OCI-LY7 (cell line): ENCODE measurements at regions not wholly inside any gene's neighbourhood (a gene's known extent, or its start where the extent isn't known, plus 50 kb on each side); places are given as distances from the start of the nearest gene placed in this dataset.

Experiments
- BruUV-seq: library from RNA; stranded (reverse); fragments of 400-500 nt; replicated peaks from 2 replicates; lab custom pipeline; 2021; lab: Mats Ljungman, UMichigan
- CTCF ChIA-PET: fragments of 300-600 bp; sonication (Branson Sonifier 250); formaldehyde crosslinking; loops from one replicate; lab custom pipeline; 2022; ENCODE audit warnings: antibody characterized with exemption; ENCODE audit not compliant: unreplicated experiment; lab: Charles Lee
- POLR2A ChIA-PET: fragments of 300-600 bp; sonication (Branson Sonifier 250); formaldehyde crosslinking; loops from one replicate; lab custom pipeline; 2022; ENCODE audit warnings: antibody characterized with exemption; lab: Charles Lee
- DNase-seq: peaks from one replicate; pipeline ENCODE4 v3.0.0-alpha.2; 2015; ENCODE audit warnings: low spot score
- H2AFZ ChIP-seq: fragments of 200-600 bp; sonication (generic), shearing (Covaris generic); 2 replicates; pipeline ENCODE4 v1.6.1; 2014; ENCODE audit warnings: mild to moderate bottlenecking, antibody characterized with exemption, low read length, moderate library complexity
- H3K27ac ChIP-seq: fragments of 200-600 bp; sonication (generic); 2 replicates; pipeline ENCODE4 v1.5.1; 2014; ENCODE audit warnings: mixed run types, low read depth, mild to moderate bottlenecking, moderate library complexity, low read length, inconsistent platforms; ENCODE audit not compliant: poor library complexity, severe bottlenecking
- H3K36me3 ChIP-seq: fragments of 200-600 bp; sonication (generic); 2 replicates; pipeline ENCODE4 v1.6.1; 2014; ENCODE audit warnings: mild to moderate bottlenecking, antibody characterized with exemption, low read length, moderate library complexity, mixed read lengths; ENCODE audit not compliant: insufficient read depth
- H3K4me1 ChIP-seq: fragments of 200-600 bp; sonication (generic); 2 replicates; pipeline ENCODE4 v1.5.1; 2014; ENCODE audit warnings: mild to moderate bottlenecking, low read length; ENCODE audit not compliant: insufficient read depth, poor library complexity, severe bottlenecking
- H3K4me2 ChIP-seq: fragments of 200-600 bp; sonication (generic); 2 replicates; pipeline ENCODE4 v1.6.1; 2014; ENCODE audit warnings: mild to moderate bottlenecking, low read length
- H3K4me3 ChIP-seq: fragments of 200-600 bp; sonication (generic); 2 replicates; pipeline ENCODE4 v1.5.1; 2014; ENCODE audit warnings: mild to moderate bottlenecking, low read depth, low read length; ENCODE audit not compliant: poor library complexity, severe bottlenecking
- H3K79me2 ChIP-seq: fragments of 200-600 bp; sonication (generic); 2 replicates; pipeline ENCODE4 v1.6.1; 2016; ENCODE audit warnings: low read depth, mild to moderate bottlenecking, low read length, moderate library complexity, mixed read lengths; ENCODE audit not compliant: insufficient read depth
- H3K9me2 ChIP-seq: fragments of 200-600 bp; sonication (generic); 2 replicates; pipeline ENCODE4 v1.6.1; 2016; ENCODE audit warnings: mild to moderate bottlenecking, low read length, mixed read lengths; ENCODE audit not compliant: insufficient read depth
- H3K9me3 ChIP-seq: fragments of 200-600 bp; sonication (generic); 2 replicates; pipeline ENCODE4 v1.6.1; 2014; ENCODE audit warnings: mild to moderate bottlenecking, mixed run types, low read length, mixed read lengths
- H4K20me1 ChIP-seq: fragments of 200-600 bp; sonication (generic); 2 replicates; pipeline ENCODE4 v1.6.1; 2014; ENCODE audit warnings: mild to moderate bottlenecking, antibody characterized with exemption, low read length, moderate library complexity, mixed read lengths; ENCODE audit not compliant: insufficient read depth
- EZH2phosphoT487 ChIP-seq: fragments of 200-600 bp; sonication (generic); IDR thresholded peaks from 2 replicates; pipeline ENCODE4 v1.6.1; 2018; ENCODE audit warnings: low read depth, borderline replicate concordance, mild to moderate bottlenecking, mixed run types, antibody characterized with exemption, low read length, moderate library complexity, mixed read lengths
- intact Hi-C: fragments of 100-400 bp; cut with micrococcal nuclease; formaldehyde crosslinking; loops from one replicate; pipeline ENCODE4 v1.10.0; 2022; ENCODE audit not compliant: unreplicated experiment
- TF ChIP-seq, protein P1 (sequence below): fragments of 200-600 bp; sonication (generic); conservative IDR thresholded peaks from 2 replicates; pipeline ENCODE4 v1.5.1; 2014; ENCODE audit warnings: mild to moderate bottlenecking, antibody characterized with exemption, low read length, moderate library complexity, mixed read lengths

DNA sequence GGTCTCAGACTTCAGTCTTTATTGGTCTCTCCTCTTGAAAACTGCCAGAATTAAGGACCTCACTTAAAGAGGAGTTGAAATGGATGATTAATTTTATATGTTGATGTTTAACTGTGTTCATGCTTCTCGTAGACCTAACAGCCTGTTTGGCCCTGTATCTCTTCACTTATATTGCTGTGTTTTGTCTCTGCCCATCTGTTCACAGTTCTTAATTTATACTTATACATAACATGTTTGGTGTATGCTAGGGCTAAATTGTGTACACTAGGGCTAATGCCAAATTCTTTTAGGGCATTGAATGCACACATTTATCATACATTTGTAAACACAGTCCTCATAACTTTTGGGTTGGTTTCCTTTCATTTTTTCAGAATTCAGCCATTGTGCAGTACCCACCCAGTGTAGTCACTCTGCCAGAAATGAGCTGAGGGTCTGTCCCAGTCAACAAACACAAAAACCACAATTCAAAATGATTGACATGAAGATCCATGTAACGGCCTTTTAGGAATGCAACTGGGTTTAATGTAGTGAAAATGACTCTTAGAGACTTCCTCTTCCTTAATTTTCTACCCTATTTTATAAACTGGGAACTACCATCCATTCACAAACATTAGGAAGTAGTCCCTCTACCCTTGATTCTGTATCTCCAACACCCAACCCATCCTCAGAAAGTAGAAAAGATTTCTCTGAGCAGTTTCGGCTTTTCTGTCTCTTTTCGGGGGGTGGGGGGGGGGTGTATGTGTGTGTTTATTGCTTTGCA is 668.8 kb upstream of the KLF4 start:
- no peak for DNase-seq
- ChIA-PET POLR2A (no interaction called here), CTCF (no interaction called here)
- Histone ChIP-seq H3K27ac (no peak overlapping the region), H3K36me3 (no peaks in the 10 kb centered on the region), H4K20me1 (no peaks in the 10 kb centered on the region), H3K4me3 (no peak overlapping the region), H3K4me1 (no peaks in the 10 kb centered on the region), H2AFZ (no peak overlapping the region), H3K79me2 (no peaks in the 10 kb centered on the region), H3K9me3 (no peaks in the 10 kb centered on the region), H3K4me2 (no peak overlapping the region), H3K9me2 (no peaks in the 10 kb centered on the region)
- TF ChIP-seq EZH2phosphoT487 = no peak
- TF ChIP-seq, protein P1, sequence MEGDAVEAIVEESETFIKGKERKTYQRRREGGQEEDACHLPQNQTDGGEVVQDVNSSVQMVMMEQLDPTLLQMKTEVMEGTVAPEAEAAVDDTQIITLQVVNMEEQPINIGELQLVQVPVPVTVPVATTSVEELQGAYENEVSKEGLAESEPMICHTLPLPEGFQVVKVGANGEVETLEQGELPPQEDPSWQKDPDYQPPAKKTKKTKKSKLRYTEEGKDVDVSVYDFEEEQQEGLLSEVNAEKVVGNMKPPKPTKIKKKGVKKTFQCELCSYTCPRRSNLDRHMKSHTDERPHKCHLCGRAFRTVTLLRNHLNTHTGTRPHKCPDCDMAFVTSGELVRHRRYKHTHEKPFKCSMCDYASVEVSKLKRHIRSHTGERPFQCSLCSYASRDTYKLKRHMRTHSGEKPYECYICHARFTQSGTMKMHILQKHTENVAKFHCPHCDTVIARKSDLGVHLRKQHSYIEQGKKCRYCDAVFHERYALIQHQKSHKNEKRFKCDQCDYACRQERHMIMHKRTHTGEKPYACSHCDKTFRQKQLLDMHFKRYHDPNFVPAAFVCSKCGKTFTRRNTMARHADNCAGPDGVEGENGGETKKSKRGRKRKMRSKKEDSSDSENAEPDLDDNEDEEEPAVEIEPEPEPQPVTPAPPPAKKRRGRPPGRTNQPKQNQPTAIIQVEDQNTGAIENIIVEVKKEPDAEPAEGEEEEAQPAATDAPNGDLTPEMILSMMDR = no peak
- BruUV-seq = no TSS peak
- intact Hi-C loops = no loop called here

- CTCF ChIA-PET = no interaction called here
- POLR2A ChIA-PET = no interaction called here
- H3K79me2 ChIP-seq = no peaks in the 10 kb centered on the region
- no peak overlapping the region for H3K4me2 ChIP-seq
- TF ChIP-seq EZH2phosphoT487 = no peak
- TF ChIP-seq, protein P1 = no peak
- intact Hi-C loops = no loop called here
- no peak for DNase-seq
- no peaks in the 10 kb centered on the region for H3K9me2 ChIP-seq
- no peaks in the 10 kb centered on the region for H3K9me3 ChIP-seq
- H3K4me1 ChIP-seq = no peaks in the 10 kb centered on the region
- no peaks in the 10 kb centered on the region for H4K20me1 ChIP-seq
- no peak overlapping the region for H3K27ac ChIP-seq
- H2AFZ ChIP-seq = no peak overlapping the region
- H3K36me3 ChIP-seq = no peaks in the 10 kb centered on the region
- BruUV-seq = no TSS peak
- H3K4me3 ChIP-seq = no peak overlapping the region
Observed at GRCh38 chr9:108156270-108156998, 666.9 kb upstream of the KLF4 start.

DNA sequence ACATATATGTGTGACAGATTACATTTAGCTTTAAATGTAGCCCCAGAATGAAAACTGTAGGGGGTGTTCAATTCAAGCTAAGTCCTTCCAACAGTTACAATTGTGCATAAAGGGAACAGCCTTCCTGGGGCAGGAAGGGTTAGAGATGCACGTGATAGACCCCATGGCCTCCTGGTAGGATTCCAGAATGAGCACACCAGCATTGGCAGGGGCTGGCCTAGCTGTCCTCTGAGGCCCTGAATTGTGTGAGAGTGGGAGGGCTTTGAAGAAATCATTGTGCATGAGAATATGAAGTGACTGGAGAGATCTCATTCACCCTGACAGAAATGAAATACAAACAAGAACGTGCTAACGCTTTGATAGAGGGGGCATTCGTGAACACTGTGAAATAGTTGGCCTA is 663.8 kb upstream of the KLF4 start:
- no peaks in the 10 kb centered on the region for H4K20me1 ChIP-seq
- H3K9me3 ChIP-seq = no peaks in the 10 kb centered on the region
- H3K4me2 ChIP-seq = no peak overlapping the region
- H3K4me3 ChIP-seq = no peak overlapping the region
- no peaks in the 10 kb centered on the region for H3K9me2 ChIP-seq
- no peak for TF ChIP-seq EZH2phosphoT487
- TF ChIP-seq, protein P1 = no peak
- H3K36me3 ChIP-seq = no peaks in the 10 kb centered on the region
- ChIA-PET POLR2A (no interaction called here), CTCF (no interaction called here)
- no peaks in the 10 kb centered on the region for H3K4me1 ChIP-seq
- no peaks in the 10 kb centered on the region for H3K79me2 ChIP-seq
- no TSS peak for BruUV-seq
- no peak overlapping the region for H3K27ac ChIP-seq
- no peak for DNase-seq
- no peak overlapping the region for H2AFZ ChIP-seq
- intact Hi-C loops = no loop called here
